ENCODE measurements at regions not wholly inside any gene's neighbourhood (a gene's known extent, or its start where the extent isn't known, plus 50 kb on each side); places are given as distances from the start of the nearest gene placed in this dataset.

GRCh38 chr2:156124458-156124857 lies 208.1 kb downstream of the NR4A2 start:
- TF ChIP-seq CTCF (IDR thresholded peaks at IDR 0.05) = no peak
- TF ChIP-seq POLR2A (IDR thresholded peaks at IDR 0.05) = no peak

Data from right lobe of liver (tissue), 4 donors.